ENCODE measurements at regions not wholly inside any gene's neighbourhood (a gene's known extent, or its start where the extent isn't known, plus 50 kb on each side); places are given as distances from the start of the nearest gene placed in this dataset.

DNA sequence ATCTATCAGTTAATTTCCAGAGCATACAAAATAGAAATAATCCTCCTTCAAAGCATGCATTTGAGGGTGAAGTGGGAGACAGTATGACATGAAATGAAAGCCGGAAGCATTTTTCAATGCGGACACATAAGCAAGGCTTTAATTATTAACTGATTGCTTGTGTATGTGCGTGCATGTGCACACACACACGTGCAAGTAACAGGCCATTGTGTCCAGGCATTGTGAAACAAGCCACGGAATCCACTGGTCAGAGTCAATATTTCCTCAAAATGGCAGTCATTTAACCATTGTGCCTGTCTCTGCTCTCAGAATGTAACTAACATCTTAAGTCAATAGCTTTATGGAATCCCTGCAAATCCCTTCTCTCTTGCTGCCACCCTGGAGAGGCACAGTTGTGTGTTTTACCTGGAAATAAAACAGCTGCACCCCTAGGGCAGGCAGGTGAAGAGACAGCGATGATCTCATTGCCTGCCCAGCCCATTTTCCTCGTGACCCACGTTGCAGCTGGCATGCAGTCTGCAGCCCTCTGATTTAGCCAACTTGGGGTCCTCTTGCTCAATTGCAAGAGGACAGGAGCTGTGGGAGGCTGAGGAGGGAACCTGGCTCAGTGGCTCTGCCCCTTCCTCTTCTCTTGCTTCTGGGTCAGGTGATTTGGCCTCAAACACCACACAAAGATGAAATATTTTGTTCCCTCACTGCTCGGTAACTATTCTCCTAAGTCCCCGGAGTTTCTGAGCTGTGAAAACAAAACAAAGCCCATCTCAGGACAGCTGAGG, 500.9 kb upstream of the ZMIZ1 start:
- FAIRE-seq: no peak

DNA sequence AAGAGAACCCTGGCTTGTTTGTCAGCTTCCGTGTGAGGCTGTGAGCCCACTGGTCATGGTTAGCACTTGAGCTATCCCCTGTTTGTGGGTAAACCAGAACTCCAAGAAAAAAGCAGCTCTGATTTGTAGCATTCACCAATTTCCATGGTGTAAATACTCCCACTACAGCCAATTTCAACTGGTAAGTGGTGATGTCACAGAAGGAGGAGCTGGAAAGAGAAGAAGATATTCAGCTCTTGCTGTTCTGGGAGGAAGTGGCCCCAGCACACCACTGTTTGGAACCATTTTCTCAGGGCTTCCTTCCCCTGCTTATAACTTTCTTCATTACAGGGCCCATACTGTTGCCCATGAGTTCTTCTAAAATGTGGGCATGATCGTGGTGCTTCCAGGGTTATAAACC, 500.1 kb upstream of the ZMIZ1 start:
- no peak for TF ChIP-seq POLR2A (IDR thresholded peaks at IDR 0.05; ENCODE audit: low read depth, low read length)
- DNase-seq (ENCODE audit: insufficient read length, low spot score): no peak
- FAIRE-seq: no peak

More for the DNA sequence above, 500.9 kb upstream of the ZMIZ1 start:
- no peak for DNase-seq (ENCODE audit: insufficient read length, low spot score)
- TF ChIP-seq POLR2A (IDR thresholded peaks at IDR 0.05; ENCODE audit: low read depth, low read length): no peak

GRCh38 chr10:78570633-78571235, 498.0 kb upstream of the ZMIZ1 start:
- no peak for TF ChIP-seq POLR2A (IDR thresholded peaks at IDR 0.05; ENCODE audit: low read depth, low read length)
- DNase-seq (ENCODE audit: insufficient read length, low spot score): no peak
- FAIRE-seq: no peak

GRCh38 chr10:78571286-78571685, 497.5 kb upstream of the ZMIZ1 start:
- DNase-seq (ENCODE audit: insufficient read length, low spot score) (no peak), FAIRE-seq (no peak)
- no peak for TF ChIP-seq POLR2A (IDR thresholded peaks at IDR 0.05; ENCODE audit: low read depth, low read length)

DNA sequence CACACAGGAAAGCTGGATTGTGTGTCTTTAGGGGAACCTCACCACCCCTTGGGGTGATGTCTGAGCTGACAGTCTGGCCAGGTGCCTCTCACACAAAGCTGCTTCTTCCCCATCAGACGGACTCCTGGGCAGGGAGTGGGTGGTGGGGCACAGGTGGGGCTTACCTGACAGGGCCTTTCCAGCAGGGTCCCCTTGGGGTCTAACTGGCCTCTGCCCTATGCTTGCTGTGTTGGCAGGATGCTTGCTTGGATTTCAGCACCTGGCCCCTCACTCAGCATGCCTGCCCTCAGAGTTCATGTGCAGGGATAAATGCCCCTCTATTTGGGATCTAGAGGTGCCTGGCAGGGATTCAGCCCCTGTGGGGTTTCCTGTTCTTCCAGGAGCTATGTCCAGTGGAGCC, 496.9 kb upstream of the ZMIZ1 start:
- TF ChIP-seq POLR2A (IDR thresholded peaks at IDR 0.05; ENCODE audit: low read depth, low read length): no peak
- FAIRE-seq (no peak), DNase-seq (ENCODE audit: insufficient read length, low spot score) (no peak)

DNA sequence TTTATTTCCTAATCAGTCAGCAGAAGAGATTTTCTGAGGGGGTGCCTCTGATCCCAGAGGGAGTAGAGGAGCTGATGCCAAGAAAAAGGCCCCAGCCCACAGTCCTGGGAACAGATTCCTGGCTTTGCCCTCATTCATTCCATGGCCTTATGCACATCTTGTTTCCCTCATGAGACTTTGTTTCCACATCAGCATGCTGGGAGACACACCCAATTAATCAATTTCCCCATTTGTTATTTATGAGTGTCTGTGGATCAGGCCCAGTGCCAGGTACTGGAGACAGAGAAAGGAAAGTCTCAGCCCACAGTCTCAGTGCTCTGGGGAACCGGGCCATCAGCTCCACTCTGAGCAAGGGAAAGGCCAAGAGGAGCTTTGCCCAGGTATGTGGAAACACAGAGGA, 496.2 kb upstream of the ZMIZ1 start:
- no peak for FAIRE-seq
- DNase-seq (ENCODE audit: insufficient read length, low spot score): no peak
- no peak for TF ChIP-seq POLR2A (IDR thresholded peaks at IDR 0.05; ENCODE audit: low read depth, low read length)

DNA sequence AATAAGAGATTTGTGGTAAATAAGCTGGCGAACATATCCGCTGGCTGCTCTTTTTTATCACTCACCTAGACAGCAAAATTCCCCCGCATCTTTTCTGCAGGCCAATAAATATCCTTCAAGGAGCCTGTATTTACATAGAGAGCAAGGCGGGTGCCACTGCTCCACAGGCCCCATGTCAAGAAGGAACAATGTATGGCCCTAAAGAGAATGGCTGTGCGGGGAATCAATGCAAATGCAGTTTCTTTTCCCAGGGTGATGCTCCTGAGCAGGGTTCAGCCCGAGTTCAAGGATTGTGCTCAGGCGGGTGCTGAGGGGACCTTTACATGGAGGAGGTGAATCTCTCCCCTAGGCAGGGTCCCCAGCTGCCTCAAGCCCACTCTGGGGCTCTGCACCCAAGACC, 494.2 kb upstream of the ZMIZ1 start:
- FAIRE-seq (no peak), DNase-seq (ENCODE audit: insufficient read length, low spot score) (no peak)
- TF ChIP-seq POLR2A (IDR thresholded peaks at IDR 0.05; ENCODE audit: low read depth, low read length): no peak

- no peak for TF ChIP-seq POLR2A (IDR thresholded peaks at IDR 0.05; ENCODE audit: low read depth, low read length)
- no peak for FAIRE-seq
- no peak for DNase-seq (ENCODE audit: insufficient read length, low spot score)
Observed at GRCh38 chr10:78575400-78575799, 493.4 kb upstream of the ZMIZ1 start.

DNA sequence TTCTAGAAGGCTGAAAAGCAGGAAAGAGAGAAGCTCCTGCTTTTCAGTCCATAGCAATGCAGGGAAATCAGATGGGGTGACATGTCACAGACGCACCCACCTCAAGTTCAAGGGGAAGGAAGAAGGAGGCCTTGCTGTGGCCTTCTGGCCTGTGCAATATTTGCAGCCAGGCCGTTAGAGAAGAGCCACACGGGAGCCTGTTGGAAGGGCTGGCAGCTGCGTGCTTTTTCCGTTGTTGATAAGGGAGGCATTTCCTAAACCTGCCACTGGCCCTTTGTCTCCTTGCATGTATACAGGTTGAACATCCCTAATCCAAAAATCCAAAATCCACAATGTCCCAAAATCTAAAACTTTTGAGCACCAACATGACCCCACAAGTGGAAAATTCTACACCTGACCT, 492.5 kb upstream of the ZMIZ1 start:
- no peak for TF ChIP-seq POLR2A (IDR thresholded peaks at IDR 0.05; ENCODE audit: low read depth, low read length)
- no peak for FAIRE-seq
- no peak for DNase-seq (ENCODE audit: insufficient read length, low spot score)

- DNase-seq (ENCODE audit: insufficient read length, low spot score) (no peak), FAIRE-seq (no peak)
- TF ChIP-seq POLR2A (IDR thresholded peaks at IDR 0.05; ENCODE audit: low read depth, low read length): no peak
Observed at GRCh38 chr10:78577712-78578111, 491.1 kb upstream of the ZMIZ1 start.

GRCh38 chr10:78578929-78579328, 489.8 kb upstream of the ZMIZ1 start:
- no peak for DNase-seq (ENCODE audit: insufficient read length, low spot score)
- FAIRE-seq: no peak
- no peak for TF ChIP-seq POLR2A (IDR thresholded peaks at IDR 0.05; ENCODE audit: low read depth, low read length)

DNA sequence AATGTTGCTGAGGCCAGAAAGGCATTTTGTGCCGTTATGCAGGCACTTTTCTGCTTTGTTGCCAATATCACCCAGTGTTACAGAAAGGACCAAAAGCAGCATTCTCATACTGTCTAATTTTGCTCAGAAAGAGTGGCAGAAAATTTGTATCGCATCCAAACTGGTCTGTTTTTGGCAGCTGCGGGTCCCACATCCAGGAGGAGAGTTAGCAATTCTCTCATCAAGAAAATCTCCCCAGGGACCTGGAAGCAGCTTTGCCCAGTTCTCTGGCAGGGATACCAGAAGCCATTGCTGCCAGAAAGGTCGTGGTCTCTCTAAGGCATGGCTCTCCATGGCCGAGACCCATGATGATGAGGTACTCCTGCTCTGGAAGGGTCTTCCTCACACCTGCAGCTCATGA, 489.2 kb upstream of the ZMIZ1 start:
- no peak for DNase-seq (ENCODE audit: insufficient read length, low spot score)

DNA sequence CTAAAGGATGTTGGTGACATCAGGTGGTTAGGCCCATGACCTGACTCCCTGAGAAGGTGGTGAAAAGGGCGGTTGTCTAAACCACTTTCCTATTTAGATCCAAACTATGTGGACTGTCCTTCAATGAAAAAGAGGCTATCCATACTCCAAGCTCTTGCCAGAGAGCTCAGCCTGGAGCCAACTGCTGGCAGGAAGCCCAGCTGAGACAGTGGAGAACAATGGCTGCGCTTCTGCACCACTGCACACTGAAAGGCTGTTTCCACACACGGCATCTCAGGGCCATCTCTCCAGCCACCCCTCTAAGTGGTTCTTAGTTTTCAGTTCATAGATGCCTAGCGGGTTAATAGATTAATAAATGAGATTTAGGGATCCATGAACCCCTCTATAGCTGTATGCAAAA, 488.8 kb upstream of the ZMIZ1 start:
- FAIRE-seq (no peak), DNase-seq (ENCODE audit: insufficient read length, low spot score) (no peak)
- TF ChIP-seq POLR2A (IDR thresholded peaks at IDR 0.05; ENCODE audit: low read depth, low read length): no peak

More for the DNA sequence above, 489.2 kb upstream of the ZMIZ1 start:
- no peak for TF ChIP-seq POLR2A (IDR thresholded peaks at IDR 0.05; ENCODE audit: low read depth, low read length)
- FAIRE-seq: no peak

GRCh38 chr10:78581133-78581694, 487.6 kb upstream of the ZMIZ1 start:
- DNase-seq (ENCODE audit: insufficient read length, low spot score) (no peak), FAIRE-seq (no peak)
- no peak for TF ChIP-seq POLR2A (IDR thresholded peaks at IDR 0.05; ENCODE audit: low read depth, low read length)

- FAIRE-seq: no peak
- no peak for TF ChIP-seq POLR2A (IDR thresholded peaks at IDR 0.05; ENCODE audit: low read depth, low read length)
- no peak for DNase-seq (ENCODE audit: insufficient read length, low spot score)
Observed at GRCh38 chr10:78582540-78582939, 486.2 kb upstream of the ZMIZ1 start.

All from H54 (cell line).